ENCODE measurements at regions not wholly inside any gene's neighbourhood (a gene's known extent, or its start where the extent isn't known, plus 50 kb on each side); places are given as distances from the start of the nearest gene placed in this dataset.

DNA sequence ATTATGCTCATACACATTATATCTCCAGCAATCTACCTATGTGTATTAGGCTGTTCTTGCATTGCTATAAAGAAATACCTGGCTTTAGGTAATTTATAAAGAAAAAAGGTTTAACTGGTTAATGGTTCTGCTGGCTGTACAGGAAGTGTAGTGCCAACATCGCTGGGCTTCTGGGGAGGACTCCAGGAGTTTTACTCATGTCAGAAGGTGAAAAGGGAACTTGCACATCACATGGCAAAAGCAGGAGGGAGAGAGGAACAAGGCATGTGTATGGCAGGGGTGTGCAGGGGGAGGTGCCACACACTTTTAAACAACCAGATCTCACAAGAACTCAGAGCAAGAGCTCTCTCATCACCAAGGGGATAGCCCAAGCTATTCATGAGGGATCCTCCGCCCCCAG, 715.4 kb upstream of the ZEB2 start:
- TF ChIP-seq, protein P1, sequence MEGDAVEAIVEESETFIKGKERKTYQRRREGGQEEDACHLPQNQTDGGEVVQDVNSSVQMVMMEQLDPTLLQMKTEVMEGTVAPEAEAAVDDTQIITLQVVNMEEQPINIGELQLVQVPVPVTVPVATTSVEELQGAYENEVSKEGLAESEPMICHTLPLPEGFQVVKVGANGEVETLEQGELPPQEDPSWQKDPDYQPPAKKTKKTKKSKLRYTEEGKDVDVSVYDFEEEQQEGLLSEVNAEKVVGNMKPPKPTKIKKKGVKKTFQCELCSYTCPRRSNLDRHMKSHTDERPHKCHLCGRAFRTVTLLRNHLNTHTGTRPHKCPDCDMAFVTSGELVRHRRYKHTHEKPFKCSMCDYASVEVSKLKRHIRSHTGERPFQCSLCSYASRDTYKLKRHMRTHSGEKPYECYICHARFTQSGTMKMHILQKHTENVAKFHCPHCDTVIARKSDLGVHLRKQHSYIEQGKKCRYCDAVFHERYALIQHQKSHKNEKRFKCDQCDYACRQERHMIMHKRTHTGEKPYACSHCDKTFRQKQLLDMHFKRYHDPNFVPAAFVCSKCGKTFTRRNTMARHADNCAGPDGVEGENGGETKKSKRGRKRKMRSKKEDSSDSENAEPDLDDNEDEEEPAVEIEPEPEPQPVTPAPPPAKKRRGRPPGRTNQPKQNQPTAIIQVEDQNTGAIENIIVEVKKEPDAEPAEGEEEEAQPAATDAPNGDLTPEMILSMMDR (IDR thresholded peaks at IDR 0.05), result no peak
- no peak for TF ChIP-seq EZH2 (IDR thresholded peaks at IDR 0.05; ENCODE audit: borderline replicate concordance, insufficient read depth, low read depth, low read length, poor library complexity, severe bottlenecking)
